ENCODE measurements at regions not wholly inside any gene's neighbourhood (a gene's known extent, or its start where the extent isn't known, plus 50 kb on each side); places are given as distances from the start of the nearest gene placed in this dataset.

GRCh38 chr12:91914701-91915100, 230.9 kb downstream of the BTG1 start:
- no peak for FAIRE-seq

DNA sequence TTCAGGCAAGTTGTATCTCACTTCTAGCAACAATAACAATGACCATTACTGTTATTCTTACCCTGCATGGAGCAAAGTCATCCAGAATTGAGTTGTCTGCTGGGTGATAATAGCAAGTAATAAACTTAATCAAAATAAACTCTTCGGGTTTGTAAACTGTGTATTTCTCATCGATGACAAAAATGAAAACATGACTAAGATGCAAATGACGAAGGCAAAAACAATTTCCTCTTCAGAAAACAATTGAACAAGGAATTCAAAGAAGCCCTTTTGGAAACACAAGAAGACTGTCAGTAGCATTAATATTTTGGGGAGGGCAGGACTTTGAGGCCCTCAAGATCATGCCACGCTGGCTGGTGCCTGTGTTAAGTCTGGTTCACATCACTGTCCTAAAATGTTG, 232.0 kb downstream of the BTG1 start:
- no peak for FAIRE-seq

- FAIRE-seq = no peak
Observed at GRCh38 chr12:91913124-91913523, 232.5 kb downstream of the BTG1 start.

- no peak for FAIRE-seq
Observed at GRCh38 chr12:91912178-91912577, 233.5 kb downstream of the BTG1 start.

- FAIRE-seq = no peak
Observed at GRCh38 chr12:91910871-91911388, 234.7 kb downstream of the BTG1 start.

GRCh38 chr12:91902860-91903683, 242.6 kb downstream of the BTG1 start:
- FAIRE-seq = no peak

GRCh38 chr12:91901381-91902074, 244.1 kb downstream of the BTG1 start:
- FAIRE-seq = no peak

GRCh38 chr12:91900971-91901370, 244.7 kb downstream of the BTG1 start:
- no peak for FAIRE-seq

- FAIRE-seq = no peak
Observed at GRCh38 chr12:91899056-91899455, 246.6 kb downstream of the BTG1 start.

GRCh38 chr12:91897025-91897515, 248.6 kb downstream of the BTG1 start:
- no peak for FAIRE-seq

DNA sequence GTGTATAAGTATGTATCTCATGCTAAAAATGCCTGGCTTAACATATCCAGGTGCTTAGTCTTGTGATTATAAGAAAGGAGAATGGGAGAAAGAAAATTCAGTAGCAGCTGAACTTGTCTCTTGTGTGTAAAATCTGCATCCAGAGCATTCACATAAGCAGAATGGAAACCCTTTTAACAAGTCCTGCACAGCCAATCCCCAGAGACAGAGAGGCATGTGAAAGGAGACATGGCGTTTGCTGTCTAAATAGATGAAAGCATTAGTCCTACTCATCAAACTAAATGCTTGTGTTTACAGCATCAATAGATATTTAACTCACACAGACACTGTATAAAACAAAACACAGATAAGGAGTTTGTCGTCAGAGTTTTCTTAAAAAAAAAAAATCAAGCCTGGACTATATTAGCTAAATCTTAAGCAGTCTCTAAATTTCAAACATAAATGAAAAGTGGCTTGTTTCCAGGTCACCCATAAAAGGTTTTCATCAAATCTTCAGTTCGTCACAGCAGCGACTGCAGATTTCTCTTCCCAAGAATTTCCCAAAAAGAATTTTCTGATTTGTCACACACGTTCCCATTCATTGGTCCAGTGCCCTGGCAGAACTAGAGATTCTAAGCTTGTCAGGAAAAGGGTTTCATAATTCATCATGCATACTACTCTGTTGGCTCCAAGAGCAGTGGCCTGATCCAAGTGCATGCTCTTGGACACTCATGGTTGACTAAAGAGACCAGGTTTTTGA, 249.2 kb downstream of the BTG1 start:
- no peak for FAIRE-seq

- FAIRE-seq = no peak
Observed at GRCh38 chr12:91894911-91895310, 250.7 kb downstream of the BTG1 start.

DNA sequence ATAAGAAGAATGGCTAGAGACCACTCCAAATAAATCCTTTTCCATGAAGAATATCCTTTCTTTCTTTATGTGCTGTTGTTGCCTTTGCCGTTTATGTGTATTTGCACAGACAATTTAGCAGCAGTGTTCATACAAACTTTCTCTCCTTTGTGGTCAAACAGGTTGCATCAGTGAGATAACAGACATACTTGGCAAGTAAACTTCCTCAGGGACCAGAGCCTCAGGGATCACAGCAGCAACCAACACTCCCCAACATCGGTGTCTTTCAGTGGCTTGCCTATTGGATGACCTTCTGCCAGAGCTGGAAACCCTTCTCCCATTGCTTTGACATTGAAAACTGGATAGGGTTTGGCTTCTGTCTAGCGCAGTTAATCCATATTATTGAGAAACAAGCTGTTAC, 252.2 kb downstream of the BTG1 start:
- FAIRE-seq = no peak

DNA sequence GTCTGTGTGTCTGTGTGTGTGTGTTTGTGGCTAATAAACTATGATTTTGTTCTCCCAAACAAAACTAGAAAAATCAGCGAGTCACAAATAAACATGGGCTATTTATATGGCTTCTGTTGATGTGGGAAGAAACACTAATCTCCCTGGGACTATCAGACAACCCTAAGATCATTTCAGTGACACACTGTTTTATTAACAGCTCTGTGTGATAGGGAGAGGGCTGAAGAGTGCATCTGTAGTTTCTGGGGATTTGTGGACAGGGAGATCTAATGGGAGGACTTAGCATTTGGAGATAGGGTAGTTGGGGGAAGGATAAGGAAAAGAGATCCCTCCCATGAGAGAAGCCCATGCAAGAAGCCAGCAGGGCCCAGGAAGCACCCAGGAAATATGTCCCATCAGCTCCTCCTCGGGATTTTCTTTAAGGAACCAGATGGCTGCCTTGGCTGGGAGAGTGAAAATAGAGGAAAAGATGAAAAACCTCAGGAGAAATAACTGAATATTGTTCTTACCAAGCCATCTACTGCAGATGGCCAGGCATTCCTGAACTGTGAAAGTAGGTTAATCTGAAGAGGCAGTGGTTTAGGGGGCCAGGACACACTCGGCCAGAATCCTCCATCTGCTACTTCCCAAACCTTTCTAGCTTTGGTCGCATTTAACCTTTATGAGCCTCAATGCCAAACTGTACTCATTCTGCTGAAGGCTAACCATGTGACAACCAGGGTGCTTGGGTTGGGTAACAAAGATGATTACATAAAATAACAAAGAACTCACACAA, 253.4 kb downstream of the BTG1 start:
- FAIRE-seq = no peak

DNA sequence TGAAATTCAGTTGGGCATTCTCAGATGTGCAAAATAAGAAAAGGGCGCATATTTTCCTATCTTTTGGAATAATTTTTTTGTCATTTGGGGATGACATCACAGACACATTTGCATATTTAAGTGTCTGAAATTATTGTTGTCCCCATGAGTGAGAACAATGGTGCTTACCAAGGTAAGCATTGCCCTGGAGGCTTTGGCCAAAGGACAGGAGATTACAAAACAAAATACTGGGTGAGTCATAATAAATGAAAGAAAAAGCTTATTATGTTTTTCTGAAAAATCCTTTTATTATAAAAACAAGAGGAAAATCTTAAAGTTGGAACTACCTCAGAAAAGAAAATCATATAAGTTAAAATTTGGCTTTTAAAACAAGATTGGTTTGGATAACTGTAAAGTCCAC, 254.9 kb downstream of the BTG1 start:
- FAIRE-seq = no peak

DNA sequence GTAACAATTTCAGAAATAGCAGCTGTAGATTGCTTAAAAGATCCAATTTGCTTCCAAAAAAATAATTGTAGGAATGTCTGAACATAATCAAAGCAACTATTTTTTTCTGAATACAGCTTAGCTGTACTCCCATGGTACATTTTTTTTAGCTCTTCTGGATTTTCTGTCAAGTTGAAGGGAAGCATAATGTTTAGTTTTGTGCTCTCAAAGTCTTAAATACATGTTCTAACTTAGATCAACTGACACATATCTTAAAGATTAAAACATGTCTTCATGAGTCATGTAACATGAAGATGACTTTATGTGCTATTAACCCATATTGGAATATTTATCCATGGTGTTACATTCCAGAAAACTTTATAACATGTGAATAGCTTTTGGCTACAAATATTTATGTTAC, 255.7 kb downstream of the BTG1 start:
- no peak for FAIRE-seq

- no peak for FAIRE-seq
Observed at GRCh38 chr12:91889059-91889458, 256.6 kb downstream of the BTG1 start.

GRCh38 chr12:91887957-91888356, 257.7 kb downstream of the BTG1 start:
- no peak for FAIRE-seq

DNA sequence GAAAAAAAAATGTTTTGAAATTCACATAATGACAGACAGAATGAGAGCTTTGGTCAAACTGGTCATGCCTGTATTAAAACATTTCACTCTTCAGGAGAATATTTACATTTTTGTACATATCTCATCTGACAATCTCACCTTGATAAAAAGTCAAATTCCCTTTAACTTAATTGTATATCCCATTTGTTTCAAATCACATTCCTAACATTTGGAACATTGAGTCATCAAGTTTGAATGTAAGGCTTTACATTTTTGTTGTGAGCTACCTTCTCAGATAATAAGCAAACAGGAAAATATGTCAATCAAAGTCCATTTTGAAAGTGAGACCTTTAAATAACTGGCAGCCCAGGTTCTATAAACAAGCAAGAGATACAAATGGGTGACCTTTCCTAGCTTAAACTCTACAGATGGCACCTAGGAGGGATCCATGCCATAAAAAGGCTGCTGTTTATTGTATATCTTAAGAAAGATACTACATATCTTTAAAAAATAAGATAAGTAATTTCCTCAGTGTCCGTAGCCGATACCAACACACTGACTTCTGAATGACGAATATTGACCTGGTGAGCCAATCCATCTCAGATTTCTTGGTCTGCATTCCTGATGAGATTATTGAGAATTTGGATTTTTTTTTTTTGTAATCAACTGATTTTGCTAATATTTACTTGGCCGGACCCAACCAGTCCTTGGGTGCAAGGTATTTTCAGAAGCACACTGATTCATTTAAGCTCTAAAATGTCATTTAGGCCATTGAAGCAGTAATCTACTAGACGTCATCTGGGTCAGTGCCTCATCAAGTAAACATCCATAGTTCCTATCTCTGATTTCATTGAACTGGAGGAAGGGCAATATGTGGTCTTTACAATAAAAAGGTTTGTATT, 259.6 kb downstream of the BTG1 start:
- no peak for FAIRE-seq

GRCh38 chr12:91884230-91884629, 261.4 kb downstream of the BTG1 start:
- no peak for FAIRE-seq

GRCh38 chr12:91883811-91884210, 261.8 kb downstream of the BTG1 start:
- FAIRE-seq = no peak

- no peak for FAIRE-seq
Observed at GRCh38 chr12:91882910-91883309, 262.7 kb downstream of the BTG1 start.
